ENCODE measurements at regions not wholly inside any gene's neighbourhood (a gene's known extent, or its start where the extent isn't known, plus 50 kb on each side); places are given as distances from the start of the nearest gene placed in this dataset.

DNA sequence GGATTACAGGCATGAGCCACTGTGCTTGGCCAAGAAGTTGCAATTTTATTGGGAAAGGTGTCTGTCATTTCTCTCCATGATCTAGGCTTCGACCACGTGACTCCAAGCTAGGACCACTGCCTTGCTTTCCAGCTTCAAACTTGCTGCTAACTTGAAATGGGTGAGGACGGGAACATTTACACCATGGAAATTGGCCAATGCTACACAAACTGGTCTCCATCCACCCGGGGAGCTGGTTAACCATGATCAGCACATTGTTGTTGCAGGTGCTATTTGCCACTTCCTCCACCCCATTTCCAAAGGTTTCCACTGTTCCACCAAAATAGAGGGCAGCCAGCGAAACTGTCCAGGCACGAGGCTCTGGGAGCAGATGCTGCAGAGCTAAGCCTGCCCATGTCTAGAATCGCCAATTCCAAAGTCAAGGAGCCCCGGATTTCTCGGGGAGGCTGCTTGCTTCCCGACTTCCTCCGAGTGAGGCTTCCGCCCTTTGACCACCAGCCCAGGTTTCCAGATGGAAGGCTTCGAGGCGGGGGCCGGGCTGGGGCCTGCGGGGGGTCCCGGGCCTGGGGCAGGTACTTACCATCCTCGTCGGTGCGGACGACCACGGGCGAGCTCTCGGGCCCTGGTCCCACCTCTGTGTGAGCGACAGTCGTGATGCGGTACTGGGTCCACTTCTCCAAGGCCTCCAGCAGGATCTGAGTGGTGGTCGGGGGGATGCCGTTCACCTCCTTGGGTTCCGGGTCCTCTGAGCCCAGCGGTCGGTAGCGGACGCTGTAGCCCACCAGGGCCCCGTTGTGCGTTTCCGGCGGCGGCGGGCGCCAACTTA lies 109.7 kb downstream of the PTPRS start:
- WGBS (ENCODE audit: insufficient coverage, low coverage, low lambda C conversion rate, missing lambda C conversion rate) = 96% methylated on average over 26 of the region's 41 CpGs
- TF ChIP-seq POLR2A (IDR thresholded peaks at IDR 0.05) (no peak), CTCF (IDR thresholded peaks at IDR 0.05) (no peak)
- no peak for DNase-seq

GRCh38 chr19:5229778-5230335 lies 110.8 kb downstream of the PTPRS start:
- Histone ChIP-seq H3K4me1 (no peaks in the 10 kb centered on the region), H3K27ac (no peak overlapping the region), H3K4me3 (no peak overlapping the region), H3K27me3 (no peaks in the 10 kb centered on the region), H3K36me3 (no peaks in the 10 kb centered on the region), H3K9me3 (no peaks in the 10 kb centered on the region)
- WGBS (ENCODE audit: insufficient coverage, low coverage, low lambda C conversion rate, missing lambda C conversion rate) = 78% methylated on average over 2 of the region's 10 CpGs
- TF ChIP-seq POLR2A (IDR thresholded peaks at IDR 0.05) (no peak), CTCF (IDR thresholded peaks at IDR 0.05) (no peak)
- DNase-seq (no peak), ATAC-seq (no peak)
- intact Hi-C loops (cut with DNase I) = no loop called here

More for the DNA sequence above, 109.7 kb downstream of the PTPRS start:
- Histone ChIP-seq H3K27me3 (no peaks in the 10 kb centered on the region), H3K4me3 (no peak overlapping the region), H3K4me1 (no peaks in the 10 kb centered on the region), H3K36me3 (no peaks in the 10 kb centered on the region), H3K9me3 (no peaks in the 10 kb centered on the region), H3K27ac (no peak overlapping the region)
- intact Hi-C loops (cut with DNase I) = no loop called here
- ATAC-seq = no peak

- no peak for TF ChIP-seq CTCF (IDR thresholded peaks at IDR 0.05)
- TF ChIP-seq POLR2A (IDR thresholded peaks at IDR 0.05) = no peak
These were observed 111.5 kb downstream of the PTPRS start for GRCh38 chr19:5228932-5229777.

DNA sequence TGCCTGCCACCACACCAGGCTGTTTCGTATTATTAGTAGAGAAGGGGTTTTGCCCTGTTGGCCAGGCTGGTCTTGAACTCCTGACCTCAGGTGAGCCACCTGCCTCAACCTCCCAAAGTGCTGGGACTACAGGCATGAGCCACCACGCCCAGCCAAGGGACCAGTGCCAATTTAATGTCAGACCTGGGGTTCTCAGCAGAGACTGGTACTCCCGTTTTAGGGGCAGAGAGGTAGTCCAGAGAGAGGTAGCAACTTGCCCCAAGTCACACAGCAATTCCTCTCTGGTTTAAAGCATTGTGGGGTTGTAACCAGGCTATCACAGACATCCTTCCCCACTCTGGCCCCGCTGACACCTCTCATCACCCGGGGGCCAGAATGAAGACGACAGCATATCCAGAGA lies 112.1 kb downstream of the PTPRS start:
- Histone ChIP-seq H3K9me3 (no peaks in the 10 kb centered on the region), H3K4me3 (no peak overlapping the region), H3K27ac (no peak overlapping the region), H3K4me1 (no peaks in the 10 kb centered on the region), H3K27me3 (no peaks in the 10 kb centered on the region), H3K36me3 (no peaks in the 10 kb centered on the region)
- WGBS (ENCODE audit: insufficient coverage, low coverage, low lambda C conversion rate, missing lambda C conversion rate) = 100% methylated on average over 1 of the region's 6 CpGs
- ATAC-seq = no peak
- intact Hi-C loops (cut with DNase I) = no loop called here
- TF ChIP-seq POLR2A (IDR thresholded peaks at IDR 0.05) (no peak), CTCF (IDR thresholded peaks at IDR 0.05) (no peak)
- no peak for DNase-seq

More at GRCh38 chr19:5228932-5229777, 111.5 kb downstream of the PTPRS start:
- Histone ChIP-seq H3K4me3 (no peak overlapping the region), H3K9me3 (no peaks in the 10 kb centered on the region), H3K36me3 (no peaks in the 10 kb centered on the region), H3K4me1 (no peaks in the 10 kb centered on the region), H3K27me3 (no peaks in the 10 kb centered on the region), H3K27ac (no peak overlapping the region)
- intact Hi-C loops (cut with DNase I) = no loop called here
- ATAC-seq (no peak), DNase-seq (no peak)
- 66% methylated on average over 11 of the region's 72 CpGs for WGBS (ENCODE audit: insufficient coverage, low coverage, low lambda C conversion rate, missing lambda C conversion rate)

Data from right lobe of liver (tissue), 6 donors.